NB4 (cell line): ENCODE measurements at regions not wholly inside any gene's neighbourhood (a gene's known extent, or its start where the extent isn't known, plus 50 kb on each side); places are given as distances from the start of the nearest gene placed in this dataset.
A peak's percentile ranks its signal among the peaks of the same experiment; 100 is the strongest.

Source experiments
- DNase-seq: peaks from one replicate; pipeline ENCODE4 v3.0.0; 2010; ENCODE audit warnings: low read depth
- H3K4me3 ChIP-seq: one replicate; pipeline ENCODE4 v1.5.1; 2011; ENCODE audit warnings: mild to moderate bottlenecking, low read depth, low read length, moderate library complexity
- MYC ChIP-seq: IDR thresholded peaks from 2 replicates; pipeline ENCODE4 v1.6.1; 2011; ENCODE audit warnings: low read depth, low read length
- POLR2A ChIP-seq: IDR thresholded peaks from 2 replicates; pipeline ENCODE4 v1.6.1; 2011; ENCODE audit warnings: mild to moderate bottlenecking; ENCODE audit not compliant: insufficient read length; ENCODE audit errors: extremely low read depth
- TF ChIP-seq, protein P1 (sequence below): IDR thresholded peaks from one replicate; pipeline ENCODE4 v1.5.1; 2012; ENCODE audit warnings: low read depth, low read length
- TF ChIP-seq, protein P2 (sequence below): IDR thresholded peaks from 2 replicates; pipeline ENCODE4 v1.6.1; 2011; ENCODE audit warnings: low read depth, low read length

DNA sequence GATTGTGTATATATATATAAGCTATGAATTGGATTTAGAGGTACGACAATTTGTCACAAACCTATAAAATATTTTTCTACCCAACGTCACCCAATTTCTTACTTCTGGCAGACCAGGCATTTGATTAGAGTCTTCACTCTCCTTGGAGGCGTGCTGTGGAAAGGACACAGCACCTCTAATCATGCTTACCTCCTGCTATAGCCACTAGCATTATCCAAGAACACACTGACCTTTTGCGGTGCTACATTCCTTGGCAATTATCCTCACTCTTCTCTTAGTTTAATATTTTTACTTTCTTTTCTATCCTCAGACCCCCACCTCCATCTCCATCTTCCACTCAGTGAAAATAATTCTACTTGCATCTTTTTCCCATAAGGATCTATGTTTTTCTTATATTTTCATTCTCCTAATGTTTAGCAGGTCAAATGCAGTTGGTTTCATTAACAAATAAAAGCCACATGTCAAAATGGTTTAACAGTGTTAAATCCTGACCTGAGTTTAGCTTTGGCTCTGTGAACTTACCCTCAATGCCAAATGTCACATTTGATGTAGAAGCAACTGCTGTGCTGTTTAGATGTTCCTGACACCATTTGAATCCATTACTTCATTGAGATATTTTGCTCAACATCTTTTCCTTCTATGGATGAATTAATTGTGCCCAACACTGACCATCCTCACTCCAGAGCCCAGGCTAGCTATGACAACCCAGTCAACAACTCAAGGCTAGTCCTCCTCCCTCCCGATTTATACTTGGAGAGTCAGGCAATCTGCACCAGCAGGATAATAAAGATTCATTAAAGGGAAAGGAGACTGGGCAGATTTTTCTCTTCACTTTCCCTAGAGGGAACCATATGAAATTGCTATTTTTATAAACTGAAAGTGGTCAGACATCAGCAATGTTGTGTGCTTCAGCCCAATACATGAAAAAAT is 240.5 kb downstream of the MREG start:
- no peak for DNase-seq
- TF ChIP-seq MYC = no peak
- TF ChIP-seq, protein P1, sequence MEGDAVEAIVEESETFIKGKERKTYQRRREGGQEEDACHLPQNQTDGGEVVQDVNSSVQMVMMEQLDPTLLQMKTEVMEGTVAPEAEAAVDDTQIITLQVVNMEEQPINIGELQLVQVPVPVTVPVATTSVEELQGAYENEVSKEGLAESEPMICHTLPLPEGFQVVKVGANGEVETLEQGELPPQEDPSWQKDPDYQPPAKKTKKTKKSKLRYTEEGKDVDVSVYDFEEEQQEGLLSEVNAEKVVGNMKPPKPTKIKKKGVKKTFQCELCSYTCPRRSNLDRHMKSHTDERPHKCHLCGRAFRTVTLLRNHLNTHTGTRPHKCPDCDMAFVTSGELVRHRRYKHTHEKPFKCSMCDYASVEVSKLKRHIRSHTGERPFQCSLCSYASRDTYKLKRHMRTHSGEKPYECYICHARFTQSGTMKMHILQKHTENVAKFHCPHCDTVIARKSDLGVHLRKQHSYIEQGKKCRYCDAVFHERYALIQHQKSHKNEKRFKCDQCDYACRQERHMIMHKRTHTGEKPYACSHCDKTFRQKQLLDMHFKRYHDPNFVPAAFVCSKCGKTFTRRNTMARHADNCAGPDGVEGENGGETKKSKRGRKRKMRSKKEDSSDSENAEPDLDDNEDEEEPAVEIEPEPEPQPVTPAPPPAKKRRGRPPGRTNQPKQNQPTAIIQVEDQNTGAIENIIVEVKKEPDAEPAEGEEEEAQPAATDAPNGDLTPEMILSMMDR = no peak
- no peak for TF ChIP-seq POLR2A
- TF ChIP-seq, protein P2, sequence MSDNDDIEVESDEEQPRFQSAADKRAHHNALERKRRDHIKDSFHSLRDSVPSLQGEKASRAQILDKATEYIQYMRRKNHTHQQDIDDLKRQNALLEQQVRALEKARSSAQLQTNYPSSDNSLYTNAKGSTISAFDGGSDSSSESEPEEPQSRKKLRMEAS = no peak
- H3K4me3 ChIP-seq = no peak overlapping the region

- TF ChIP-seq POLR2A (no peak), MYC (no peak)
- TF ChIP-seq, protein P2 = no peak
- TF ChIP-seq, protein P1 = no peak
- H3K4me3 ChIP-seq = no peak overlapping the region
- DNase-seq = peak; percentile 57
Observed at GRCh38 chr2:215772003-215772402, 241.3 kb downstream of the MREG start.

DNA sequence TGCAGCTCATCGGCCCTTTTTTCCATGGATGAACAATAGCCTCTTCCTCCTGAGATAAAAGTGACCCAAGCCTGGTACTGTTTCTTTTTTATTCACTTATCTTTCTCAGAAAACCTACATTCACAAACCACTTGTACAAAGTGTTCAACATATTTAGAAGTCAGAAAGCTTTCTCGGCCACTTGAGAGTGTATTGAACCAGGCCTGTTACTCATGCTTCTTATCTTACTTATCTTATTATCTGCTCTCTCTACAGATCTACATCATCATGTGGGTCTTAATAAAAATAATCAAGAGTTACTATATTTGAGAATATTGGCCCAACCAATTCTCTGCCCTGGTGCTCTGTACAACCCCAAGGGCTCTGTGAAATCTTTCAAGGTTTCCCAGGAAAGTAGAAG is 242.1 kb downstream of the MREG start:
- DNase-seq = no peak
- TF ChIP-seq, protein P2 = no peak
- TF ChIP-seq, protein P1 = no peak
- TF ChIP-seq POLR2A (no peak), MYC (no peak)
- no peak overlapping the region for H3K4me3 ChIP-seq

GRCh38 chr2:215770668-215771067 is 242.7 kb downstream of the MREG start:
- no peak for DNase-seq
- H3K4me3 ChIP-seq = no peak overlapping the region
- TF ChIP-seq MYC = no peak
- no peak for TF ChIP-seq POLR2A
- TF ChIP-seq, protein P1 = no peak
- TF ChIP-seq, protein P2 = no peak

DNA sequence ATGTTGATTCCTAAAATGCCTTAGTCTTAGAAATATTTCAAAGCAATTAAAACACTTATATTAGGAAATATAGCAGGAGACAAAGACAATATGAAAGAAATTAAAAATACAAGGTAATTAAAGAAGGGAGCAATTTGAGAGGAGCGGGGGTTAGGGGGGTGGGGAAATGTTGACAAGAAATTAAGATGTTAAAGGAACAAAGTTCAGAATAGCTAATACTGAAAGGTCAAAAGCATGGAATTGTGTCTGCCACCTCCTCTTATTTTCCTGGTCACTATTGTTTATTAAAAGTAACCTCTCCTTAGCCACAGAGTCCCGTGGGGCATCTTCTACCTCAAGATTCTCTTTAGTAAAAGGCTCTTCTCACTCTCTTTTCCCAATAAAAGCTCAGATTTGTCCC is 244.1 kb downstream of the MREG start:
- no peak overlapping the region for H3K4me3 ChIP-seq
- TF ChIP-seq, protein P2 = no peak
- TF ChIP-seq, protein P1 = no peak
- no peak for TF ChIP-seq MYC
- TF ChIP-seq POLR2A = no peak
- DNase-seq = no peak
